M059J (cell line): ENCODE measurements at regions not wholly inside any gene's neighbourhood (a gene's known extent, or its start where the extent isn't known, plus 50 kb on each side); places are given as distances from the start of the nearest gene placed in this dataset.

Source experiments
- DNase-seq: peaks from one replicate; pipeline ENCODE4 v3.0.0-alpha.2; 2012; ENCODE audit warnings: low read depth

DNA sequence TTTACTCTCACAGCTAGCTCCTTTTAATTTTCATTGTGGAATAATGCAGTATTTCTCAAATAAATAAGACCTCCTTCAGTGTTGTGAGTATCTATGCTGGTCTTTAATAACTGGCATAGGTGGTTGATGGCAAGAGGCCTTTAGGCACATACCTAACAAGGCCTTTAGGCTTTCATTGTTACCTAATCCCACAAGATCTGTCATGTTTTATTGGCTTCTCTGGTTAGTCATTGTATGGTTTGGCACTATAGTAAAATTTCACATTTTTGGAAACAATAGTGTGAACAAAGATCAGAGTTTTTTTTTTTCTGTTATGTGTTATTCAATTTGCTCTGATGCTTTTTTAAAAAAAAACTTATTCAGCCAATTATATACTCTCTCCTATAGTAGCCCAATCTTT, 89.8 kb upstream of the NEUROD1 start:
- DNase-seq, result peak; percentile 59

DNA sequence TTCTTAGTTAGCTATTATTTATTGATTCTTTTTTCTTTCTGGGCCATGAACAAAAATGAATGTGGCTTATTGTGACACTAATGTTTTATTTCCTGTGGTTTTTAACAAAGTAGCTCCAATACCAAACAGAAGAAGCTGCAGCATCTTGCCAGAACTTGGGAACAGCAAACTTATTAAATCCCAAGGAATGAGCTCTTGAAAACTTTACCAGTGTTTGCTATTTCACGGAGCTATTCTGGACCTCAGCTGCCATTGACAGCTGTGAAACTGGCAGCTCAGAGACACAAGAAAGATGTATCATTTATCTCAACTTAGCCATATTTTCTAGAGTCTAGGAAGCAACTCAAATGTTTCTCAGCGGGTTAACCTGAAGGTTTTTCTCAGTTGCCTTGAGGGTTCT, 91.0 kb upstream of the NEUROD1 start:
- no peak for DNase-seq

DNA sequence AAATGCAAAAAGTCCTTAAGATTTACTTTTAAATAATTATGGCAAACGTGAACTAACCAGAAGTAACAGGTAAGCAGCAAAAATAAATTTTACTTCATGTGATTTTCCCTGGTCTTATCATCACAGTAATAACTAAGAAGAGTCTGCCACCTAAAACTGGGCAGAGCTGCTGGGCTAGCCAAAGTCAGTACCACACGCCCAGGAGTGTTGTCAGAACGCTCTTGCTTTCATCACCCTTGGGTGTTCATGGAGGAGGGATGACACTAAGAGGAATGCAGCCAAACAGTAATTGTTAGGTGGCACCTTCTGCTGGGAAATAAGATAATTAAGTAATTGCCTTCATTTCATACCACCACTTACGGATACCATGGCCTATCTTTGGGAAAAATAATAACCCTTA, 92.0 kb upstream of the NEUROD1 start:
- DNase-seq, result no peak

DNA sequence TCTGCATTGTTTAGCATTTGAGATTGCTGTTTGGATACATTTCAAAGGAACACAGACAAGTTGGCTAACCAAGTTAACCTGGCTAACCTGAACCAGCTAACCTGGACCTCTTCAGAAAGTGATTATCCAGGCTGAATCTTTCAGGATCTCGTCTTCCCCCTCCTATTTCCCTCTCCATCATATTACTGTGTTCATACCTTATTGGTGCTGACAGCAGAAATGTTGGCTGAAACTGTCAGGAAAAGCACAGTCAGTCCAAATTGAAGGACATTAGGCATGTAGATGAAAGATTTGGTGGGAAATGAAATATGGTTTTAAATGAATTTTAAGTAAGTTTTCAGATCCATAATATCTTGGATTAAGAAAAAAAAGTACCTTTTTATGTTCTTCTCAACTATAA, 92.5 kb upstream of the NEUROD1 start:
- no peak for DNase-seq

DNA sequence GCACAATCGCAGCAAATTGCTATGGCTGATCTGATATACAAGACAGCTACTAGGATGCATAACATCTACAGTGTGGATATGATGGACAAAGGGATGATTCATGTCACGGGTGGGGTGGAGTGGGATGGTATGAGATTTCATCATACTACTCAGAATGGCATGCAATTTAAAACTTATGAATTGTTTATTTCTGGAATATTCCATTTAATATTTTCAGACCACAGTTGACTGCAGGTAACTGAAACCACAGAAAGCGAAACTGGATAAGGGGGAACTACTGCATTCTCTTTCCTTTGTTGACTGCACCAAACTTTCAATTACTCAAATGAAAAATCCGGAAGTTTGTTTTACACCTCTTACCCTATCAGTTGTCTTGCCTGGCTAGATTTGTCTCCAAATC, 94.4 kb upstream of the NEUROD1 start:
- DNase-seq, result peak; percentile 34

DNA sequence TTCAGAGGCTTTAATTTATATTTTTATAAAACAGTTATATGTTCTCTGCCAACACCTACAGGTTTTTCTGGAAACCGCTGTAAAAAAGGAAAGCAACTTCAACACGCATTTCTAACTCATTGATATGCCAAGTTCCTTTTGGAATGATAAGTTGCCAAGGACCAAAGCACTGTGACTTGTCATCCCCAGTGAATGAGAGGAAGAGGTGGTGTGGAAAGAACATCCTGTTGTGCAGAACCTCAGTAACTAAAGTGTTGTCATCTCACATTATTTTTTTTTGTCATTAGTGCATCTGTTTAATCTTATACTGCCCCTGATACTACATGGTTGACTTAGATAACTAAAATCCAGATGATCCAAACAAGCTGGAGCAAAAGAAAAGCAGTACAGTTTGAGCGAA, 96.0 kb upstream of the NEUROD1 start:
- no peak for DNase-seq

GRCh38 chr2:181777734-181778133, 97.4 kb upstream of the NEUROD1 start:
- no peak for DNase-seq

DNA sequence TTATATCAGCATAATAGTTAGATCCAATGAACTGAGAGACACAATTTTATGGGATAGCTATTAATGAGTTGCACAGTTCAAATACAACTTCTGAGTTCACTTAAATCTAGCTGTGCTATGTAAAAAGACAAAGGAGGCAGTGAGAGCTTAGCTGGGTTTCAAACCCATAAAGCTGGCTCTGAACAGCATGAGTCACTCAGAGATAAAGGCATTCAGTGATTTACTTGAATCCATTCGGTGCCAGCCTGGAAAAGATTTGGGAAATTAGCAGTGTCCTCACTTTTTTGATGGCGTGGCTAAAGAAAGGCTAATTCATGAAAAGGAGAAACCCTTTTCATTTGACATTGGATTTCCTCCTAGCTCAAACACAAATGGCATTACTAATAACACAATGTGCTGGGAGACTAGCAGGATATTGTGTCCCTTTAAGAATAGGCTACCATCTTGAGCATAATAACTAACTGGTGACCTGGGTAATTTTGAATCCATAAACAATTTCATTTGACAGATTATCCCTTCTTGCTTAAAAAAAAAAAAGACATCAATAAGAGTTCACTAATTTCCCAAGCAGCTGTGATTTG, 98.4 kb upstream of the NEUROD1 start:
- DNase-seq, result peak; percentile 76

DNA sequence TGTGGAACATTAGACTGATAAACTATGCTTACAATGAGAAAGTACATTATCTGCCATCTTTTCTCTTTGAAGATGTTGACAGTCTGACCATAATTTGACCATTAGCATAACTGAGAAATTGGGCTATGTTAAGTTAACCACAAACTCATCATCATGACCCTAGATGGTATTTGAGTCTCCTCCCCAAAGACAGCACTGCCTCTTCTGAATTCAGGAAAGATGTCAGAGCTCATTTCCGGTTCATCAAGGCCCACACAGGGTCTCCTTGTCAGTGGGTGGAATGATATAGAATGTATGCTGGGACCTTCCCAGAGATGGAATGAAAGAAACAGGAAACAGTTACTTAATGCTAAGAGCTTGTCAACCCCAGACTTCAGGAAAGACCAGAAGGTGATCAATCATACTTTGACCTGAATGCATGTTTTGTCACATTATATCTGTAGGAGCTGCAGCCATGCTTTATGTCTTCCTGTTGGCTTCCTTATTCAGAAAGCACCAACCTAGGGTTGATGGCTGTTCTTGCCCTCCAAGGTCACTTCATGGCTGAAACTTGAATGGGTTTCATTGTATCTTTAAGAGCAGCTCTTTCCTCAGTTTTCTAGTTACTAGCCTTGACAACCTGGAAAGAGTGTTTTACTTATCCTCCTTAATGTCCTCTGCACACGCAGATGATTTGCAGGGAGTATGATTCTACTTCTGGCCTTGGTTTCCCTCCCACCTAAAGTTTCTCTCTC, 99.1 kb upstream of the NEUROD1 start:
- DNase-seq, result peak; percentile 74

- DNase-seq, result peak; percentile 81
These were observed 99.8 kb upstream of the NEUROD1 start for GRCh38 chr2:181780047-181780651.

GRCh38 chr2:181780657-181781056, 100.3 kb upstream of the NEUROD1 start:
- no peak for DNase-seq

GRCh38 chr2:181781078-181781786, 100.9 kb upstream of the NEUROD1 start:
- peak; percentile 78 for DNase-seq

GRCh38 chr2:181782660-181783059, 102.3 kb upstream of the NEUROD1 start:
- peak; percentile 70 for DNase-seq

DNA sequence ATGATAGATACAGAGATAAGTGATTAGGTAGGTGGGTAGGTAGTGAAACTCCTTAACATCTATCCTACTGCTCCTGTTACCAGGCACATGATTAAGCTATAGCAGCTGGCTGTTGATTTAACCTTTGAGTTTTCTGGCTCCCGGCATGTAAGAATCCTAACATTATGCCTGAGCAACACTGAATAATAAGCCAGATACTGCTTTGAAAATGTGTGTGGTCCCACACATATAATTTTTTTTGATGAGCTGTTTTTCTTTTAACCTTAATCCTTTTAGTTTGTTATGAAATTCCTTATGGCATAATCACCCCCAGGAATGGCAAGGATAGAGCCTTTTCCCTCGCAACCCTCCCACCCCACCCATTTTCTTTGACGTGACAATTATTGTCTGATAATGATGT, 104.2 kb upstream of the NEUROD1 start:
- peak; percentile 86 for DNase-seq

DNA sequence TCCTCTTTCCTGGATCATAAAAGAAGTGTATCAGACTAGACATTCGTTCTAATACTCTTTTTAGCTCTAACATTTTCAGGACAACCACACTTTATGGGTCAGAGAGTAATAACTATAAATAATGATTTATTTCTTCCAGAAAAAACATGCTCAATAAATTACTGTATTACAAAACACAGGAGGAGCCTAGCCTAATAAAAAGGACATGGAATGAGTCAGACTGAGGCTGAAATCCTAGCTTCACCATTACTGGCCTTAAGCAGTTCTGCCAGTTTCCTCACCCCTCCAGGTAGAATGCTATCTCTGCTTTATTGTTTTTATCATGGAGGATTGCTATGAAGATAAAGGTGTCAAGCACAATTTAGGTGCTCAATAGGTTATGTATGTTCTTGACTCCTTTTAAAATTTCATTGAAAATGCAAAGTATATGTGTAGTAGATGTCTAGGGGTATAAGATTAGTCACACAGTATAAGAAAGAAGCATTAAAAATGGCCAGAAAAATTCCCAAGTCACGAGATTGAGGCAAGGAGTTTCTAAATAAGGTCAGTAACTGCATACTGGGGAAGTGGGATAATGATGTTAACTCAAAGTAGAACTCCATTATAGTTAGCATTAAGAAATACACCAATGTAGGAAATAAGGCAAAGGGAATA, 105.5 kb upstream of the NEUROD1 start:
- peak; percentile 91 for DNase-seq

DNA sequence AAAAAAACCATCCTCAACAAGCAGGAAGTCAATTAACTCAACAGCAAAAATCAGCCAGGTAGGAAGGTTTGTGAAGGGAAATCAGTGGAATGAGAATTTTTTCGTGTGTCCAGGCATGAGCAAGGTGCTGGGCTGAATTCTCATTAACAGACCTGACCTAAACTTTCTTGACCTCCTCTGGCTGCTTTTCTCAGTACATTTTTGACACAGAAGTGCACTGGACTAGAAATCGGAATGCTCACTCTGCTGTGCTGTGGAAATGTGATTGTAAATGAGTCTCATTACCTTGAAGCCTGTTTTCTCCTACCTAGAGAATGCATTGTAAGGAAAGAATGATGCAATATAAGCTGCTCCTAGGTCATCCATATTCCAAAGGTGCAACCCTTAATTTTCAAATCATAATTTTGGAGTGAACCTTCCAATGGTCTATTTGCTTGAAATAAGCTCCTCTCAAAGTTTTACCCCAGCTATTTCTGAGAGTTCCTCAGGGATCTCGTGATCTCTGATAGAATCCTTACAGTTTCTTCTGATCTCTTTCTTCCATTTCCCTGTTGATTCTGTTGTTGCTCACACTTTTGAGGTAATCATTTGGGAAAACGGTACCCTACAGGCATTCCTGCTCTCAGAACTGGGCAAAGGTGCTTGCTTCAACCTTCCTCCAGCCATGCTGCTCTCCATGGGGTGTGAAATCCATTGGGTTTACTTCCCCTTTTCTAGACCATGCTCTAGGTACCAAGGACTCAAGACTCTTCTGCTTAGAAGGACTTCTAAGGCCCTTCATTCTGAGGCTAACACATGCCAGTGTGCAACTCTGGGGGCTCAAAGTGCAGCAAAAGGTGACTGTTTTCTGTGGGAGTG, 104.9 kb upstream of the ITPRID2 start:
- no peak for DNase-seq

GRCh38 chr2:181787310-181788048, 104.1 kb upstream of the ITPRID2 start:
- no peak for DNase-seq

DNA sequence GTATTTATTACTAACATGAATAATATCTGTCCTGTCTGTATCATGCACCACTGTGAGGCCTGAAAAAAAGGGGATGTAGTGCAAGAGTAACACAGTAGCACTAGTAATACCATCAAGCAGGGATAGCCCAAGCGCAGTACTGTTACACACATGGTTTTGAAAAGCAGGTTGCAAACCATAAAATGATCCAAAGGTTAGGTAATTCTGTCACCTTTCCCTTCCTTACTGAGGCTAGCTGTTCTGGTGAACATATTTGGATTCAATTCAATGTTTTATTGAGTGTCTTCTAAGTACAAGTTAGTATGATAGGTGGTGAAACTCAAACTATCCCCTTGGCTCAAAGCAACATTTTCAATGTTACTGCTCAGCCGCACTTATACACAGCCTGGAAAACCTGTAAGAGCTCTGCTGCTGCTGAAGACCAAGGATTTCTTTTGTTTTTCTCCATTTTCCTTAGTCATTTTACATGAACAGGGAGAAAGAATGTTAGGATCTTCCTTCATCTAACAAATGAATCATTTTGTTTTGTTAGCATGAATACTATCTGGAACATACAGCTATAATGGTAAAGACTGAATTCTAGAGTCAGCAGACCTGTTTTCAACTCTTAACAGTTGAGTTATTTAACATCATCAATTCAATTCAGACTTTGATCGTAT, 102.5 kb upstream of the ITPRID2 start:
- DNase-seq, result no peak

DNA sequence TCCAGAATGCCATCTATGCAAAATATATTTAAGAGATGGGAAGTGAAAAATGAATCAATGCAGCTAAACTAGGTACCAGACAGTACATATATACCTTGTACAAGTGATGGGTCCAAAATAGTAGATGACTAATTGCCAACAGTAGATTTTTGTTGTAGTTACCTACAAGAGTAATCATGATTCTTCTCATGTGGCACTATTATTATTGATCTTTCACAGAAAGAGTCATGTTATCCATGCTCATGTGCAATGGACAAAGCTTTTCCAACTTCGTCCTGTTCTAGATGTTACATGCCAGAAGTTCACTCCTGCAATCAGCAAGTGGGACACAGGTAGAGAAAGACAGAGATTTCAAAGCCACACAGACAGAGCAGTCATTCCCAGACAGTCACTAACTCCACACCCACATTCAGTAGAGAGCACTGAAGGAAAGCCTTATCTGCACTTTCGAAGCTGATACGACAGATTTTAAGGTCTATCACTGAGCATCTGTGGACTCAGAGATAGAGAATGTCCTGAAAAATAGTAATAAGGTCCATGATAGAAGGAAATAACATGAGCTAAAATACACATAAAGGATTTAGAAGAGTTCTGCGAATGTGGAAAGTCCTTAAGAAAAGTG, 101.6 kb upstream of the ITPRID2 start:
- DNase-seq, result no peak
